Activated CD8-positive, alpha-beta memory T cell treated with anti-CD3 and anti-CD28 coated beads, Interleukin-2, amount 50 U/mL, for 1 hour (primary cell): ENCODE measurements at regions not wholly inside any gene's neighbourhood (a gene's known extent, or its start where the extent isn't known, plus 50 kb on each side); places are given as distances from the start of the nearest gene placed in this dataset.

ENCODE experiments used
- DNase-seq: peaks from one replicate; pipeline ENCODE4 v3.0.0-alpha.2; 2020; ENCODE audit errors: extremely low read depth

DNA sequence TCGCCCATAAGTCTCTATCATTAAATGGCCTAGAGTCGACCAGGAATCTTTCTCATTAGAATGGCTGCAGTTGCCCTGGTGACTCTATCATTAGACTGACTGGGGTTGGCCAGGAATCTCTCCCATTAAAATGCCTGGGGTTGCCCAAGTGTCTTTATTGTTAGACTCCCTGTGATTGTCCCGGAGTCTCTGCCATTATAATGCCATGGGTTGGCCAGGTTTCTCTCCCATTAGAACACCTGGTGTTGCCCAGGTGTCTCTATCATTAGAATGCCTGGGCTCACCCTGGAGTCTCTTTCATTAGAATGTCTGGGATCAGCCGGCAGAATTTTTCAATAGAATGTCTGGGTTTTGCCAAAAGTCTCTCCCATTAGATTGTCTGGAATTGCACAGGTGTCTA lies 1459.3 kb downstream of the UQCRFS1 start:
- DNase-seq = no peak

DNA sequence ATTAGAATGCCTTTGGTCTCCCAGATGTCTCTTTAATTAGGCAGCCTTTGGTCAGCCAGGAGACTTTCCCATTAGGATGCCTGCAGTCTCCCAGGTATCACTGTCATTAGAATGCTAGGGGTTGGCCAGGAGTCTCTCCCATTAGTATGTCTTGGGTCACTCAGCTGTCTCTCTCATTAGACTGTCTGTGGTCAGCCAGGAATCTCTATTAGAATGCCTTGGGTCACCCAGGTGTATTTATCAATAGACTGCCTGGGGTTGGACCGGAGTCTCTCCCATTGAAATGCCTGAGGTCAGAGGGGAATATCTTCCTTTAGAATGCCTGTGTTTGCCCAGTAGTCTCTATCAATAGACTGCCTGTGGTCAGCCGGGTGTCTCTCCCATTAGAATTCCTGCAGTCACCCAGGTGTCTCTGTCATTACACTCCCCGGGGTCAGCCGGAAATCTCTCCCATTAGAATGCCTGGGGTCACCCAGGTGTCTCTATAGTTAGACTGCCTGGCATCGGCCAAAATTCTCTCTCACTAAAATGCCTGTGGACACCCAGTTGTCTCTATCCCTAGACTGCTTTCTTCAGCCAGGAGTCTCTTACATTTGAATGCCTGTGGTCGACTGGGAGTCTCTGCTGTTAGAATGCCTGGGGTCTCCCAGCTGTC lies 1460.3 kb downstream of the UQCRFS1 start:
- DNase-seq = no peak

- DNase-seq = no peak
Measured at GRCh38 chr19:27751044-27751391, 1461.9 kb downstream of the UQCRFS1 start.

DNA sequence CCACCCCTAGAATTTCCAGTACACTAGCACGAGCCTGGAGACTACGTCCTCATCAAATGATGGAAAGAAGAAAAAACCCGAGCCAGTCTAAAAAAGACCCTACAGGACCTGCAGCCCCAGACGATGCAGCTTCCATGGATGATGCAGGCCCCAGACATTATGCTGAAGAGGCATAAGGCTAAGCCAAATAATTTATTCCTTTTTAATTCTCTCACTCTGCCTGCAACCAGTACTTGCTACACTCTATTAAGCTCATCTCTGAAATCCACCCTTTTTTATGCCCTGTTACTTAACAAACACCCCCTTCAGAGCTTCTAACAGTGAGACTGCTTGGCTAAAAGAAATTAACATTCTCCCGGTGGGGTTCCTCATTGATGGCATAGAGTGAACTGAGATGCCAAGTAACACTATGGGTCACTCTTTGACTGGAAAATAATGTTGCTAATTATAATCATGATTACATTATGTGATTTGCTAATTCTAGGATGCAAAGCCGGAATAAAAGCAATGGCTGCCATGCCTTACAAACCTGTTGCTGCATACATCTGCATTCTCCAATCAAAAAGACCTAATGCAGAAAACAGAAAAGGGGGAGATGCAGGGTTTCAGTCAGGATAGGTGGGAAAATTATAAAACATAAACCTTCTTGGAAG lies 1462.4 kb downstream of the UQCRFS1 start:
- no peak for DNase-seq

DNA sequence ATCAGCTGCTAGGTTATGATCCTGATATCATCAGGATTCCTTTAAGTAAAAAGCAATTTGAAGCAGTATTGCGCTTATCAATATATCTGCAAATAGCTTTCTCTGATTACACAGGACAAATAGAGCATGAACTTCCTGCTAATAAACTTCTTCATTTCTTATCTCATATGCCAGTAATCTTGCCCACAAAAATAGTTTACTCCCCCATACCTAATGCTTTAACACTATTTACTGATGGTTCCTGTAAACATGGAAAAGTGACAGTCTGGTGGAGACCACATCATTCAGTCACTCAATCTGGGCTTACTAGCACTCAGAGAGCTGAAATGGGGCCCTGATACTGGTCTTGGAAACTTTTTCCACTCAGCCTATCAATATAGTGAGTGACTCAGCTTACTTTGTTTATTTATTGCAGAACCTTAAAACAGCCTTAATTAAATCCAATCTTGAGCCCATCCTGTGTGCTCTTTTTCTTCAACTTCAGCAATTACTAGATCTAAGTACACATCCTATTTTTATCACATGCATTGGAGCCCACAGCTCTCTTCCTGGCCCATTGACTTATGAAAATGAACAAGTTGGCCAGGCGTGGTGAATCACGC lies 1464.3 kb downstream of the UQCRFS1 start:
- DNase-seq = no peak

DNA sequence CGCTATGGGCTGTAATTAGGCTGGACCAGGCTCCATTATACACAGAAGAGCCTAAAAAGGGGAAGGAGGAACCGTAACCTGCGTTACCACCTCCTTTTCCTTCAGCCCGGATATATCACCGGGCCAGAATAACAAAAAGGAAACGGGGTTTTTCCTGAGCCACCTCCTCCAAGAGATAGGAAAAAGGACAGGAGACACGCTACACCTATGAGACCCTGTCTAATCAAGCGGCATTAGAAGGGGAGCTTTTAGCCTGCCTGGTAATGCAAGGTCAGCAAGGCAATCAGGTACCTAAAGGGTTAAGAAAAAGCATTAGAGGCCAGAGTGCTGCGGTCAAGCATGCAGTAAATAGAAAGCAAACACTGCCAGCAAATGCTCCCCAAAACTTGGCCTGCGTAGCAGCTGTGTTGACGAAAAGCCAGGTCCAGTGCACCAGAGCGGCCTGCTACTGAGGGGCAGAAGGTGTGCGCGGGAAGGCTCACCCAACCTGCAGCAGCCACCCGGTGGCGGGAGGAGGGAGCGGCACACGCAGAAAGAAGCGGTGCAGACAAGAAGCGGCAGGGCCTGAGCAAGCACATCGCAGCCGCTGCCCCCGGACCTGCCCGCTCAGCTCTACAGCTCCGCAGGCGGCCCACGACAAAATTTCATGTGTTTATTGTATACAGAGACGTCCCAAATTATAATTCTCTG lies 1466.1 kb downstream of the UQCRFS1 start:
- DNase-seq = no peak

DNA sequence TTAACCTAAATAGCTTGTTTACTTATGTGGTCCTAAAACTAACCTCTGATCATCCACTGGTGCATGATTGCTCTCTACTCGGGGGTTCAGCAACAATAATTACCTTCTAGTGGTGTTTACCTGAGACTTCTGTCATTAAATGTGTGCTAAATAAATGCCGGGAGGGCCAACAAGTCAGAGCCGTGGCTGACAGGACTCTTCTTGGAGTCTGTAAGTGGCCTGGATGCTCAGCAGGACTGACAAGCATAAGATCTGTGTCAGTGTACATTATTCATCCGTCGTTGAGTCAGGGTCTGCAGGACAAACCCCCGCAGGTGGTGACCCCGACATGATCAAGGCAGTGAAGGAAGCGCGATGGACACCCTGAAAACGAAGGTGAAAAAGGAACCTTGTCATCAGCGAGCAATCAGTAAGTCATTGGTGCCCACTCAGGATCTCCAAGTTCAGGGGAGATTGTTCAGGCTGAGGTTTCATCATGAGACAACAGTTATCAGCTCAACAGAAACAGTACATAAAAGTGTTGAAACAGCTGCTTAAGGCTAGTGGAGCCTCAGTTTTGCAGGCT lies 1466.9 kb downstream of the UQCRFS1 start:
- no peak for DNase-seq

GRCh38 chr19:27744926-27745768 lies 1467.8 kb downstream of the UQCRFS1 start:
- no peak for DNase-seq

DNA sequence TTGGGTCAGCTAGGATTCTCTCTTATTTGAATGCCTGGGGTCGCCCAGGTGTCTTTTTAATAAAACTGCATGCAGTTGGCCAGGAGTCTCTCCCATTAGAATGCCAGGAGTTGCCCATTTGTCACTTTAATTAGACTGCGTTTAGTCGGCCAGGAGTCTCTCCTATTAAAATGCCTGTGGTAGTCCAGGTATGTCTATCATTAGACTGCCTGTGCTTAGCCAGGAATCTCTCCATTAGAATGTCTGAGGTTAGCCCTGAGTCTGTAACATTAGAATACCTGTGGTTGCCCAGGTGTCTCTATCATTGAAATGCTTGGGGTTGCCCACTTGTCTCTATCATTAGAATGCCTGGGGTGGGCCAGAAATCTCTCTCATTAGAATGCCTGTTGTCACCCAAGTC lies 1470.9 kb downstream of the UQCRFS1 start:
- no peak for DNase-seq

GRCh38 chr19:27741236-27741635 lies 1471.7 kb downstream of the UQCRFS1 start:
- no peak for DNase-seq

- DNase-seq = no peak
Measured at GRCh38 chr19:27740396-27740795, 1472.6 kb downstream of the UQCRFS1 start.

GRCh38 chr19:27738569-27739193 lies 1474.3 kb downstream of the UQCRFS1 start:
- no peak for DNase-seq

DNA sequence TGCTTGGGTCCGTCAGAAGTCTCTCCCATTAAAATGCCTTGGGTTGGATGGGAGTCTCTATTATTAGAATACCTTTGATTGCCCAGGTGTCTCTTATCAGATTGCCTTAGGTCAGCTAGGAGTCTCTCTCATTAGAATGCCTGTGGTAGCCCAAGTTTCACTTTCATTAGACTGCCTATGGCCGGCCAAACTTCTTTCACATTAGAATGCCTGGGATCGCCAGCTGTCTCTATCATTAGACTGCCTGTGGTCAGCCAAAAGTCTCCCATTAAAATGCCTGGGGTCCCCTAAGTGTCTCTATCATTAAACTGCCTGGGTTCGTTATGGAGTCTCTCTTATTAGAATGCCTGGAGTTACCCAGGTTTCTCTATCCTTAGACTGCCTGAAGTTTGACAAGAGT lies 1476.7 kb downstream of the UQCRFS1 start:
- no peak for DNase-seq

DNA sequence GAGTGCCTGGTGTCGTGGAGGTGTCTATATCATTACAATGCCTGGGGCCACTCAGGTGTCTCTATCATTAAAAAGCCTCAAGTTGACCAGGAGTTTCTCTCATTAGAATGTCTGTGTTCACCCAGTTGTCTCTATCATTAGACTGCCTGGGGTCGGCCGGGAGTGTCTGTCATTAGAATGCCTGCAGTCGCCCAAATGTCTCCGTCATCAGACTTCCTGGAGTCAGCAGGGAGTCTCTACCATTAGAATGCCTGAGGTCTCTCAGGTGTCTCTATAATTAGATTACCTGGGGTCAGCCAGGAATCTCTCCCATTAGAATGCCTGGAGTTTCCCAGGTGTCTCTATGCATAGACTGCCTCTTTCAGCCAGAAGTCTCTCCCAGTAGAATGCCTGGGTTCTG lies 1477.6 kb downstream of the UQCRFS1 start:
- DNase-seq = no peak

DNA sequence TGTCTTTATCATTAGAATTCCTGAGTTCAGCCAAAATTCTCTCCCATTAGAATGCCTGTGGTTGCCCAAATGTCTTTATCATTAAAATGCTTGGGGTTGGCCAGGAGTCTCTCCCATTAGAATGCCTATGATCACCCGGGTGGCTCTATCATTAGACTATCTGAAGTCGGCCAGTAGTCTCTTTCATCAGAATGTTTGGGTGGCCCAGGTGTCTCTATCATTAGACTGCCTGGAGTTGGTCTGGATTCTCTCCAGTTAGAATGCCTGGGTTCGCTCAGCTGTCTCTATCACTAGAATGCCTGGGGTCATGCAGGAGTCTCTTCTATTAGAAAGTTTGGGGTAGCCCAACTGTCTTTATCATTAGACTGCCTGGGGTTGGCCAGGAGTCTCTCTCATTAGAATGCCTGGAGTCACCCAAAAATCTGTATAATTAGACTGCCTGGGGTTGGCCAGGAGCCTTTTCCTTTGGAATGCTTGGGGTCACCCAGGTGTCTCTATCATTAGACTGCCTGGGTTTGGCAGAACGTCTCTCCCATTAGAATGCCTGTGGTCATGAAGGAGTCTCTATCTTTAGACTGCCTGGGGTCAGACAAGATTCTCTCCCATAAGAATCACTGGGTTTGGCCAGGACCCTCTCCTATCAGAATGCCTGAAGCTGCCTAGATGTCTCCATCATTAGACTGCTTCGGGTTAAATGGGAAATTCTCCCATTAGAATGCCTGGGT lies 1478.3 kb downstream of the UQCRFS1 start:
- DNase-seq = no peak

DNA sequence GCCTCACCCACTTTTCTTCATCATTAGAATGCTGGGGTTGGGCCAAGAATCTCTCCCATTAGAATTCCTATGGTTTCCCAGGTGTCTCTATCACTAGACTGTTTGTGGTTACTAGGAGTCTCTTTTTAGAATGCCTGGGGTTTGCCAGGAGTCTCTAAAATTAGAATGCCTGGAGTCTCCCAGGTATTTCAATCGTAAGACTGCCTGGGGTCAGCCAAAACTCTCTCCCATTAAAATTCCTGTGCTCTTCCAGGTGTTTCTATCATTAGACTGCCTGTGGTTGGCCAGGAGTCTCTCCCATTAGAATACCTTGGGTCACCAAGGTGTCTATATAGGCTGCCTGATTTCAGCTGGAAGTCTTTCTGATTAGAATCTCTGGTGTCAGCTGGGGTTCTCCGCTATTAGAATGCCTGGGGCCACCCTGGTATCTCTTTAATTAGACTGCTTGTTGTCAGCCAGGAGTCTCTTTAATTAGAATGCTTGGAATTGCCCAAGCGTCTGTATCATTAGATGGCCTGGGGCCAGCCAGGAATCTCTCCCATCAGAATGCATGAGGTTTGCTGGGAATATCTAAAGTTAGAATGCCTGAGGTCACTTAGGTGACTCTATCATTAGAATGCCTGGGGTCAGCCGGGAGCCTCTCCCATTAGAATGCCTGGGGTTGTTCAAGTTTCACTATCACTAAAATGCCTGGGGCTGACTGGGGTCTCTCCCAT lies 1479.2 kb downstream of the UQCRFS1 start:
- no peak for DNase-seq

- DNase-seq = no peak
Measured at GRCh38 chr19:27729332-27729731, 1483.6 kb downstream of the UQCRFS1 start.

DNA sequence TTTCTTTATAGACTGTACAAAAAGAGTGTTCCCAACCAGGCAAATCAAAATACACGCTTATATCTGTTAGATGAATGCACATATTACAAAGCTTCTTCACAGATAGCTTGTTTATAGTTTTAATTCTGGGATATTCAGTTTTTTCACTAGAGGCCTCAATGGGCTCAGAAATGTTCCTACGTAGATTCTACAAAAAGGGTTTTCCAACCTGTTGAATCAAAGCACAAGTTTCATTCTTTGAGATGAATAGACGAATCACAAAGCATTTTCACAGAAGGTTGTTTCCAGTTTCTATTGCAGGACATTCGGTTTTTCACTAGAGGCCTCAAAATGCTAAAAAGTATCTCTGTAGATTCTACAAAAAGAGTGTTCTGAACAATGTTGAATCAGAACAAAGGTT lies 1490.3 kb downstream of the UQCRFS1 start:
- DNase-seq = no peak

DNA sequence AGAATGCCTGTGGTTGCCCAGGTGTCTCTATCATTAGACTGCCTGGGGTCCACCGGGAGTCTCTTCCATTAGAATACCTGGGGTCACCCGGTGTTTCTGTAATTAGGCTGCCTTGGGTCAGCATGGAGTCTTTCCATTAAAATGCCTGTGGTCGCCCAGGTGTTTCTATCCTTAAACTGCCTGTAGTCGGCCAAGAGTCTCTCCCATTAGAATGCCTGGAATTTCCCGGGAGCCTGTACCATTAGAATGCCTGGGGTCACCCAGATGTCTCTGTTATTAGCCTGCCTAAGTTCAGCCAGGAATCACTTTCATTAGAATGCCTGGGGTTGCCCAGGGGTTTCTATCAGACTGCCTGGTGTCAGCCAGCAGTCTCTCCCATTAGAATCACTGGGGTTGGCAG lies 1492.8 kb downstream of the UQCRFS1 start:
- no peak for DNase-seq

- DNase-seq = no peak
Measured at GRCh38 chr19:27719034-27719433, 1493.9 kb downstream of the UQCRFS1 start.
